ENCODE measurements at regions not wholly inside any gene's neighbourhood (a gene's known extent, or its start where the extent isn't known, plus 50 kb on each side); places are given as distances from the start of the nearest gene placed in this dataset.
"Not testable (repeated sequence)": the region's sequence is repeated elsewhere in the genome, so short reads cannot be mapped to it uniquely, and the experiment has no call there.

GRCh38 chr7:159204664-159205063, 60.0 kb upstream of the VIPR2 start (continued):
- TF ChIP-seq ZNF331 (CRISPR knock-in tag; IDR thresholded peaks at IDR 0.05; ENCODE audit: low read depth), result no peak
- no peak for TF ChIP-seq STAT1 (IDR thresholded peaks at IDR 0.05; ENCODE audit: unreplicated experiment)
- no peak for TF ChIP-seq ZNF114 (CRISPR knock-in tag; IDR thresholded peaks at IDR 0.05)
- TF ChIP-seq ETS1 (IDR thresholded peaks at IDR 0.05), result no peak
- no peak for TF ChIP-seq CREB1 (CRISPR knock-in tag; IDR thresholded peaks at IDR 0.05; ENCODE audit: low read depth)
- TF ChIP-seq JUNB (IDR thresholded peaks at IDR 0.05; ENCODE audit: unreplicated experiment), result no peak
- TF ChIP-seq REST (IDR thresholded peaks at IDR 0.05; ENCODE audit: unreplicated experiment), result no peak

DNA sequence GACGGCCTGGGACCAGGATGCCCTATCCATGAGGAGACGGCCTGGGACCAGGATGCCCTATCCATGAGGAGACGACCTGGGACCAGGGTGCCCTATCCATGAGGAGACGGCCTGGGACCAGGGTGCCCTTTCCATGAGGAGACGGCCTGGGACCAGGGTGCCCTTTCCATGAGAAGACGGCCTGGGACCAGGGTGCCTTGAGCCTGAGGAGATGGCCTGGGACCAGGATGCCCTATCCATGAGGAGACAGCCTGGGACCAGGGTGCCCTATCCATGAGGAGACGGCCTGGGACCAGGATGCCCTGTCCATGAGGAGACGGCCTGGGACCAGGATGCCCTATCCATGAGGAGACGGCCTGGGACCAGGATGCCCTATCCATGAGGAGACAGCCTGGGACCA, 58.6 kb upstream of the VIPR2 start:
- not testable (repeated sequence) for DNase-seq (ENCODE audit: low spot score); H3K27ac Mint-ChIP-seq; H3K27ac ChIP-seq (ENCODE audit: low read depth); H3K79me2 ChIP-seq (replicated peaks; ENCODE audit: insufficient read depth); H3K27me3 Mint-ChIP-seq (ENCODE audit: insufficient read depth, low read depth, poor library complexity); H3K4me3 Mint-ChIP-seq; H3K4me1 ChIP-seq (ENCODE audit: insufficient read depth); H3K4me3 ChIP-seq; H3K4me2 ChIP-seq; H2AFZ ChIP-seq; H4K20me1 ChIP-seq (replicated peaks; ENCODE audit: insufficient read depth); H3K4me1 Mint-ChIP-seq; ATAC-seq; H3F3A ChIP-seq (replicated peaks; ENCODE audit: low read depth); H3K9me2 ChIP-seq (ENCODE audit: insufficient read depth); H3K27me3 ChIP-seq (ENCODE audit: insufficient read depth); H3K36me3 ChIP-seq (ENCODE audit: insufficient read depth)
- Mint-ChIP-seq H3K36me3 (ENCODE audit: low read depth) (peaks cover 15% of the 10 kb centered on the region; the same call in 2 of the 3 replicates), H3K9me3 (peaks cover 64% of the 10 kb centered on the region)

DNA sequence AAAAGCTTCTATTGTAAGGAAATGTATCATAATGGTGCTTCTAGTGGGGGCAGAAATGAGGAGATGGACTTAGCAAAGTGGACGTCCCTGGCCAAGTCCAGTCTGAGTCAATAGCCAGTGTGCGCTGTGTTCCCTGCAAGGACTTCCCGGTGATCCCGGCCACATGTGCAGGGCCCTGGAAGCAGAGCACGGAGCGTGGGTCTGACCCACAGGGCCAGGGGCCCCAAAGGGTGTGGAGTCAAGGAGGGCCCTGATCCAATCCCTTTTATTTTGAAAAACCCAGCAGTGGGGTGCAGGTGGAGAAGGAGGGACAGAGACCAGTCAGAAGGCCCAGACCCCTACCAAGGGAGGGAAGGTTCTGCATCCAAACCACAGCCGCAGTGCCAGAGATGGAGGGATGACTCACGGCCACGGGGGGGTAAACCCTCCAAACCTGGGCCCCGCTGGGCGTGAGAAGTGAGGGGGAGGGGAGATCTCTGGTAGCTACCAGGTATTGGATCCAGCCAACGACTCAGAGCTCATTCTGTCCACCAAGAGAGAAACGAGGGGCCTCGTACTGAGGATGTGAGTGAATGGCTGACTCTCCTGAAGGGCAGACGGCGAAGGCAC, 57.2 kb upstream of the VIPR2 start:
- no peaks in the 10 kb centered on the region for H3K79me2 ChIP-seq (replicated peaks; ENCODE audit: insufficient read depth)
- no peak overlapping the region for H3K27ac Mint-ChIP-seq
- ATAC-seq (no peak), DNase-seq (ENCODE audit: low spot score) (no peak)
- H3K9me3 Mint-ChIP-seq, result peaks cover 78% of the 10 kb centered on the region
- H3K4me2 ChIP-seq, result no peak overlapping the region
- H4K20me1 ChIP-seq (replicated peaks; ENCODE audit: insufficient read depth), result no peaks in the 10 kb centered on the region
- no peak overlapping the region for H3K4me3 ChIP-seq
- H3K4me1 ChIP-seq (ENCODE audit: insufficient read depth), result no peaks in the 10 kb centered on the region
- H3K9me2 ChIP-seq (ENCODE audit: insufficient read depth), result no peaks in the 10 kb centered on the region
- H3K4me3 Mint-ChIP-seq, result no peak overlapping the region
- H3K27me3 ChIP-seq (ENCODE audit: insufficient read depth), result no peaks in the 10 kb centered on the region
- H3K4me1 Mint-ChIP-seq, result no peaks in the 10 kb centered on the region; the same call in 2 of the 3 replicates
- H3K36me3 Mint-ChIP-seq (ENCODE audit: low read depth), result peaks cover 22% of the 10 kb centered on the region; the same call in 2 of the 3 replicates
- no peak overlapping the region for H3K27ac ChIP-seq (ENCODE audit: low read depth)
- no peaks in the 10 kb centered on the region for H3F3A ChIP-seq (replicated peaks; ENCODE audit: low read depth)
- H3K27me3 Mint-ChIP-seq (ENCODE audit: insufficient read depth, low read depth, poor library complexity), result no peaks in the 10 kb centered on the region
- H3K36me3 ChIP-seq (ENCODE audit: insufficient read depth), result no peaks in the 10 kb centered on the region
- no peak overlapping the region for H2AFZ ChIP-seq
- TF ChIP-seq NANOG (IDR thresholded peaks at IDR 0.05; ENCODE audit: borderline replicate concordance) (no peak), EZH2phosphoT487 (IDR thresholded peaks at IDR 0.05; ENCODE audit: unreplicated experiment) (no peak), ETS1 (IDR thresholded peaks at IDR 0.05) (no peak), REST (IDR thresholded peaks at IDR 0.05; ENCODE audit: unreplicated experiment) (no peak)
- TF ChIP-seq, protein P1, sequence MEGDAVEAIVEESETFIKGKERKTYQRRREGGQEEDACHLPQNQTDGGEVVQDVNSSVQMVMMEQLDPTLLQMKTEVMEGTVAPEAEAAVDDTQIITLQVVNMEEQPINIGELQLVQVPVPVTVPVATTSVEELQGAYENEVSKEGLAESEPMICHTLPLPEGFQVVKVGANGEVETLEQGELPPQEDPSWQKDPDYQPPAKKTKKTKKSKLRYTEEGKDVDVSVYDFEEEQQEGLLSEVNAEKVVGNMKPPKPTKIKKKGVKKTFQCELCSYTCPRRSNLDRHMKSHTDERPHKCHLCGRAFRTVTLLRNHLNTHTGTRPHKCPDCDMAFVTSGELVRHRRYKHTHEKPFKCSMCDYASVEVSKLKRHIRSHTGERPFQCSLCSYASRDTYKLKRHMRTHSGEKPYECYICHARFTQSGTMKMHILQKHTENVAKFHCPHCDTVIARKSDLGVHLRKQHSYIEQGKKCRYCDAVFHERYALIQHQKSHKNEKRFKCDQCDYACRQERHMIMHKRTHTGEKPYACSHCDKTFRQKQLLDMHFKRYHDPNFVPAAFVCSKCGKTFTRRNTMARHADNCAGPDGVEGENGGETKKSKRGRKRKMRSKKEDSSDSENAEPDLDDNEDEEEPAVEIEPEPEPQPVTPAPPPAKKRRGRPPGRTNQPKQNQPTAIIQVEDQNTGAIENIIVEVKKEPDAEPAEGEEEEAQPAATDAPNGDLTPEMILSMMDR (conservative IDR thresholded peaks at IDR 0.05; ENCODE audit: low read depth in 2 of 2), result no peak

All from GM23338 (cell line).